ENCODE measurements at regions not wholly inside any gene's neighbourhood (a gene's known extent, or its start where the extent isn't known, plus 50 kb on each side); places are given as distances from the start of the nearest gene placed in this dataset.
"Not testable (repeated sequence)": the region's sequence is repeated elsewhere in the genome, so short reads cannot be mapped to it uniquely, and the experiment has no call there.

DNA sequence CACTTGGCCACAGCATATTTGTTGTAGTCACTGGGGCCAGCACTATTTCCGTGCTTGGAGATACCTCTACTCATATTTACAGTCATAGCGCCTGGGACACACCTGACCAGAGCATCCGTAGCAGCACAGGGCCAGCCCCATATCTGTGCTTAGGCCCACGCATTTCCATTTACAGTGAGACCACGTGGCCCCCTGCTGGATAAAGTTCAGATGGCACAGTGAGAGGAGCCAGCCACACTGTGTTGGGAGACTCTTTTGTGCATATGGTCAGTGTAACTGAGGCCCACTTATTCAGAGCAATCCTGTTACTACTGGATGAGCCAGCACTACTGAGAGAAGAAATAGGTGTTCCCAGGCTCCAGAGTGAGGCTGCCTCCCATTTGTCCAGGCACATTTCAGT lies 455.3 kb downstream of the REEP3 start:
- Histone ChIP-seq H3K9ac (ENCODE audit: low read length) (no peak overlapping the region), H3K27me3 (ENCODE audit: control insufficient read depth, insufficient read depth, low read length) (no peaks in the 10 kb centered on the region), H3K4me1 (ENCODE audit: control insufficient read depth, insufficient read depth, low read length) (peaks cover 3% of the 10 kb centered on the region), H3K9me3 (ENCODE audit: control insufficient read depth, low read length) (no peaks in the 10 kb centered on the region), H3K36me3 (ENCODE audit: control insufficient read depth, insufficient read depth, low read length) (no peaks in the 10 kb centered on the region), H3K4me3 (ENCODE audit: low read length) (no peak overlapping the region)

DNA sequence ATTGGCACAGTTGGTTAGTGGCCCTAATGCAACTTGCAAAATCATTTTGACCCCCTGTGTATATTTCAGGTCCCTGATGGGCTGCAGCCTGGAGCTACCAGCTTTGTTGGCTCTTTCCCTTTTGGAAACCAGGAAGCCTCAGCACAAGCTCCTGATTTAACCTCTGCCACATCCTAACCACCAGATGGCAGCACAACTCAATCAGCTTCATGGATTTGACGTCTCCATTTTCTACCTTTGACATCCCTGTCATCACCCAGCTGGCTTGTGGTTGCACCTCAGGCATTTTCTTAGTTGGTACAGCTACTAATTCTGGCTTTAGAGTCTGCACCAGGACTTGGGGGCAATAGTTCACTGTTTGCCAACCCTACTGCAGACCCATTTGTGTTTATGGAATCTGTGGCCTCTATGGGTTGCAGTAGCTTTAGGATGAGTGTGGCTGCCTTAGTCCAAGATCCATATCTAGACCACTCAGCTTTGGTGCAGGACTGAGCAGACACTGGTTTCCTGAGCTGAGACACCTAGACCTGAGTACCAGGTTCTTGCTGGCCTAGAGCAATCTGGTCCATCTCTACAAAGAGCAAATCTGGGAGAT lies 456.2 kb downstream of the REEP3 start:
- Histone ChIP-seq H3K36me3 (ENCODE audit: control insufficient read depth, insufficient read depth, low read length) (no peaks in the 10 kb centered on the region), H3K4me1 (ENCODE audit: control insufficient read depth, insufficient read depth, low read length) (peaks cover 3% of the 10 kb centered on the region), H3K9me3 (ENCODE audit: control insufficient read depth, low read length) (no peaks in the 10 kb centered on the region), H3K4me3 (ENCODE audit: low read length) (no peak overlapping the region), H3K9ac (ENCODE audit: low read length) (no peak overlapping the region), H3K27me3 (ENCODE audit: control insufficient read depth, insufficient read depth, low read length) (no peaks in the 10 kb centered on the region)

DNA sequence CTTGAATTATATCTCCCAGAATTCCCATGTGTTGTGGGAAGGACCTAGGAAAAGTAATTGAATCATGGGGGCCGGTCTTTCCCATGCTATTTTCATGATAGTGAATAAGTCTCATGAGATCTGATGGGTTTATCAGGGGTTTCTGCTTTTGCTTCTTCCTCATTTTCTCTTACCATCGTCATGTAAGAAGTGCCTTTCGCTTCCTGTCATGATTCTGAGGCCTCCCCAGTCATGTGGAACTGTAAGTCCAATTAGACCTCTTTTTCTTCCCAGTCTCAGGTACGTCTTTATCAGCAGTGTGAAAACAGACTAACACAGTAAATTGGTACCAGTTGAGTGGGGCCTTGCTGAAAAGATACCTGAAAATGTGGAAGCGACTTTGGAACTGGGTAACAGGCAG lies 459.7 kb downstream of the REEP3 start:
- not testable (repeated sequence) for H3K9ac ChIP-seq (ENCODE audit: low read length); H3K27me3 ChIP-seq (ENCODE audit: control insufficient read depth, insufficient read depth, low read length); H3K36me3 ChIP-seq (ENCODE audit: control insufficient read depth, insufficient read depth, low read length); H3K9me3 ChIP-seq (ENCODE audit: control insufficient read depth, low read length); H3K4me1 ChIP-seq (ENCODE audit: control insufficient read depth, insufficient read depth, low read length); H3K4me3 ChIP-seq (ENCODE audit: low read length)

DNA sequence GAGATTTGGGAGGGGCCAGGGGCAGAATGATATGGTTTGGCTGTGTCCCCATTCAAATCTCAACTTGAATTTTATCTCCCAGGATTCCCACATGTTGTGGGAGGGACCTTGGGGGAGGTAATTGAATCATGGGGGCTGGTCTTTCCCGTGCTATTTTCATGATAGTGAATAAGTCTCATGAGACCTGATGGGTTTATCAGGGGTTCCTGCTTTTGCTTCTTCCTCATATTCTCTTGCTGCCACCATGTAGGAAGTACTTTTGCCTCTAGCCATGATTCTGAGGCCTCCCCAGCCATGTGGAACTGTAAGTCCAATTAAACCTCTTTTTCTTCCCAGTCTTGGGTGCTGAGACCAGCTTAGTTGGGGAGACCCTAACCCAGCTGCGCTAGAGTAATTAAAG lies 462.9 kb downstream of the REEP3 start:
- H3K9ac ChIP-seq (ENCODE audit: low read length); H3K4me3 ChIP-seq (ENCODE audit: low read length); H3K27me3 ChIP-seq (ENCODE audit: control insufficient read depth, insufficient read depth, low read length); H3K9me3 ChIP-seq (ENCODE audit: control insufficient read depth, low read length); H3K36me3 ChIP-seq (ENCODE audit: control insufficient read depth, insufficient read depth, low read length); H3K4me1 ChIP-seq (ENCODE audit: control insufficient read depth, insufficient read depth, low read length): not testable (repeated sequence)

DNA sequence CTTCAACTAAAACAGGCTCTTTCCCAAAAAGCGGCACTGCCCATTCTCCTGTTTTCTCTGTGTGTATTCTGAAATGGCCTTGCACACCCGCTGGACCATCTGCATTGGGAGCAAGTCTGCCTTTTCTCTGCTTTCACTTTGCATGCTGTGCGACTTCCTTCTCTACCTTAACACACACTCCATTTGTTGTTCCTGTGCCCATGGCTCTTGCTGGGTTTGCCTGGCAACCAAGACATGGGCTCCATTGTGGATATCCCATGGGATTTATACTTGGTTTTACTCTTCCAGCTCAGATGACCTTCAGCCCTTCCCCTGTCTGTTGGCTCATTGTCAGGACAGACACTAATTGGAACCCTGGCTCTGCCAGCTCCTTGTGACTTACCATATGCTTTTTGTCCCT lies 465.3 kb downstream of the REEP3 start:
- Histone ChIP-seq H3K27me3 (ENCODE audit: control insufficient read depth, insufficient read depth, low read length) (no peaks in the 10 kb centered on the region), H3K4me3 (ENCODE audit: low read length) (no peak overlapping the region), H3K9me3 (ENCODE audit: control insufficient read depth, low read length) (no peaks in the 10 kb centered on the region), H3K36me3 (ENCODE audit: control insufficient read depth, insufficient read depth, low read length) (no peaks in the 10 kb centered on the region), H3K9ac (ENCODE audit: low read length) (no peak overlapping the region), H3K4me1 (ENCODE audit: control insufficient read depth, insufficient read depth, low read length) (no peaks in the 10 kb centered on the region)

DNA sequence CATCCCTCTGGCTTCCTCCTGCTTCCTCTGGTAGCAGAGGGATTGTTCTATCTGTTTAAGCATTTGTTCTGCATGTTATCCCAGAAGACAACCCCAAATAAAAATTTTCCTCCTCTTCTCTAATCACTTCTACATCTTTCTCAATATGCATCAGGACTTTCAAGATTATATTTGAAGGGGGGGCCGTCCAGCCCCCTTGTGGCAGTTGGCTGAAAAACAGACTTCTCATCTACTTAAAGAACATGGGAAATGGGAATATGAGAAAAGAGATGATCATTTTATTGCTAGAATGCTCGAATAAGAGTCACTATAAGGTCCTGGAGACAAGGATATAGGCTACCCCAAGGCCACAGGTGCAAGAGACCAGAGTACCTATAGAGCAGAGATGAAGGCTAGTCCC lies 466.0 kb downstream of the REEP3 start:
- Histone ChIP-seq H3K9me3 (ENCODE audit: control insufficient read depth, low read length) (no peaks in the 10 kb centered on the region), H3K4me1 (ENCODE audit: control insufficient read depth, insufficient read depth, low read length) (no peaks in the 10 kb centered on the region), H3K9ac (ENCODE audit: low read length) (no peak overlapping the region), H3K27me3 (ENCODE audit: control insufficient read depth, insufficient read depth, low read length) (no peaks in the 10 kb centered on the region), H3K36me3 (ENCODE audit: control insufficient read depth, insufficient read depth, low read length) (no peaks in the 10 kb centered on the region), H3K4me3 (ENCODE audit: low read length) (no peak overlapping the region)

DNA sequence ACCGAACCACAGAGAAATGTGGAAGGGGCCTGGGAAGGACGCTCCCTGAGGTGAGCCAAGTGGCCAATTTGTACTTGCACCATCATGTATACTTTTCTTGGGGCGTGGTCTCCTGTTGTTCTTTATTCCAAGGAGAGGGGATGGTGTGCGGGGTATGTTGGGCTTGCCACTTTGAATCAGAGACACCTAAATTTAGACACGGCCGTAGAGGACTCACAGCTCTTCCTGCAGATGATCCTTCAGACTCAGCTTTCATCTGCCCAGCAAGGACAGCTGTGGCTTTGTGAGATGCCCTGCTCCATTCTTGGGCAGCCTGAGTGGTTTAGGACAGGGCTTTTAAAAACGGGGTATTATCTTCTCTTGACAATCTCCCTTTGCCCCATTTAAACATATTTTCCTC lies 473.2 kb downstream of the REEP3 start:
- no peak overlapping the region for H3K4me3 ChIP-seq (ENCODE audit: low read length)
- no peaks in the 10 kb centered on the region for H3K27me3 ChIP-seq (ENCODE audit: control insufficient read depth, insufficient read depth, low read length)
- H3K9me3 ChIP-seq (ENCODE audit: control insufficient read depth, low read length) = no peaks in the 10 kb centered on the region
- H3K9ac ChIP-seq (ENCODE audit: low read length) = no peak overlapping the region
- no peaks in the 10 kb centered on the region for H3K4me1 ChIP-seq (ENCODE audit: control insufficient read depth, insufficient read depth, low read length)
- H3K36me3 ChIP-seq (ENCODE audit: control insufficient read depth, insufficient read depth, low read length) = no peaks in the 10 kb centered on the region

DNA sequence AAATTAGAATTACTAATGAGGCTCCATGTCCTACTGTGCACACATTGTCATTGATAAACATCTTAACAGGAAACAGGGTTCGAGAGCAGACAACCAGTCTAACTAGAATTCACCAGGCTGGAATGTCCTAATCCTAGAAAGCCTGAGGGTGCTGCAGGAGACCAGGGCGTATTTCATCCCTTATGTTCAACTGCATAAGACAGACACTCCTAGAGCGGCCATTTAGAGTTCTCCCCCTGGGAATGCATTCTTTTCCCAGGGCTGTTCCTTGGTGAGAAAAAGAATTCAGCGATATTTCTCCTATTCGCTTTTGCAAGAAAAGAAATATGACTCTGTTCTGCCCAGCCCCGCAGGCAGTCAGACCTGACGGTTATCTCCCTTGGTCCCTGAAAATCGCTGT lies 486.0 kb downstream of the REEP3 start:
- Histone ChIP-seq H3K4me3 (ENCODE audit: low read length) (no peak overlapping the region), H3K27me3 (ENCODE audit: control insufficient read depth, insufficient read depth, low read length) (no peaks in the 10 kb centered on the region), H3K4me1 (ENCODE audit: control insufficient read depth, insufficient read depth, low read length) (no peaks in the 10 kb centered on the region), H3K9me3 (ENCODE audit: control insufficient read depth, low read length) (no peaks in the 10 kb centered on the region), H3K9ac (ENCODE audit: low read length) (no peak overlapping the region), H3K36me3 (ENCODE audit: control insufficient read depth, insufficient read depth, low read length) (no peaks in the 10 kb centered on the region)

DNA sequence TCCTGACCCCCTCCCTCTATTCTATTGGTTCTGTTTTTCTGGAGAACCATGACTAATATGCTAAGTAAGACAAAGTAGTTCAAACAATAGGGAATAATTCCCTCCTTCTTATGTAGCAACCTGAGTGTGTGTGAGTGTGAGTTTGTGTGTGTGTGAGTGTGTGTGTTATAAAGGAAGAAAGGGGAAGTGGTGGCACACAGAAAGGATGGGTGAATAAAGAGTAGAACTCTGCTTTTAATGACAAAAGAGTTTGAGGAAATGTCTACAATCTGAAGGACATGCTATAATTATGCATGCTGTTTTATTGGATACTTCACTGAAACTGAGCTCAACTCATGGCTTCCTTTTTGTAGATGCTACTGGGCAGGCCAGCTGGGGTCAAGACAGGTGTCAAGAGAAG lies 489.5 kb downstream of the REEP3 start:
- Histone ChIP-seq H3K9ac (ENCODE audit: low read length) (no peak overlapping the region), H3K27me3 (ENCODE audit: control insufficient read depth, insufficient read depth, low read length) (no peaks in the 10 kb centered on the region), H3K4me1 (ENCODE audit: control insufficient read depth, insufficient read depth, low read length) (no peaks in the 10 kb centered on the region), H3K9me3 (ENCODE audit: control insufficient read depth, low read length) (no peaks in the 10 kb centered on the region), H3K36me3 (ENCODE audit: control insufficient read depth, insufficient read depth, low read length) (no peaks in the 10 kb centered on the region), H3K4me3 (ENCODE audit: low read length) (no peak overlapping the region)

DNA sequence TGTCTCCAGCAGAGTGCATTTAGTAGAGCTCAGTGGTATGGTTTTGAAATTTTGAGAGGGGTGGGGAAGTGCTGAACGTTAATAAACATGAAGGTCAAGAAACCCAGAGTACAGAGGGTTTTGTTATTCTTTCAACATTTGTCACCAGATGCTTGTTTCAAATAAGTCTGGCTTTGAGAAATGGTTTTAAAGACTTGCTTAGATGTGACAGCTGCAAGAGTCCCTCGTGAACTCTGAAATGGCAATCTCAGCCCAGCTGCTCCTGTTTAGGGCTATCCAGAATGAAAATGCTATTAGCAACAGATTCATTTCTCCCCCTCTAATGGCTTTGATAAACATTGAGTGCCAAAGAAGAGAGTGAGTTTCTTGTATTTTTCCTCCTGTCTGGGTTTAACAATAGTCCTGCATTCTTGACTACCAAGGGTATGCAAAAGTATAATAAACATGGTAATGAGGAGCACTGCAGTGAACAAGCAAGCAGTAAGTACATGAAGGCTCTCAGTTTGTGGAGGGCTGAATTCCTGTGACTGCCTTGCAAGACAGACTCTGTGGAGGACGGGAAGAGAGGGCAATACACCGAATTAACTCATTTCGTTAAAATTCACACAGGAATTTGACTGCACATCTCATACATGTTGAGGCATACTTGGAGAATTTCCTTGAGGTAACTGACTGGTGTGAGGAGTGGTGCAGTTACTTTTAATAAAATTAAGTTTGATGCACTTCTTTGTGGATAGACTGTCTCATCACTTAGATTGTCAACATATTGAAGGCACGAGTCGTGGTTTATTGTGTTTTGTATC lies 490.9 kb downstream of the REEP3 start:
- Histone ChIP-seq H3K4me3 (ENCODE audit: low read length) (no peak overlapping the region), H3K27me3 (ENCODE audit: control insufficient read depth, insufficient read depth, low read length) (no peaks in the 10 kb centered on the region), H3K9me3 (ENCODE audit: control insufficient read depth, low read length) (no peaks in the 10 kb centered on the region), H3K36me3 (ENCODE audit: control insufficient read depth, insufficient read depth, low read length) (no peaks in the 10 kb centered on the region), H3K9ac (ENCODE audit: low read length) (no peak overlapping the region), H3K4me1 (ENCODE audit: control insufficient read depth, insufficient read depth, low read length) (no peaks in the 10 kb centered on the region)

DNA sequence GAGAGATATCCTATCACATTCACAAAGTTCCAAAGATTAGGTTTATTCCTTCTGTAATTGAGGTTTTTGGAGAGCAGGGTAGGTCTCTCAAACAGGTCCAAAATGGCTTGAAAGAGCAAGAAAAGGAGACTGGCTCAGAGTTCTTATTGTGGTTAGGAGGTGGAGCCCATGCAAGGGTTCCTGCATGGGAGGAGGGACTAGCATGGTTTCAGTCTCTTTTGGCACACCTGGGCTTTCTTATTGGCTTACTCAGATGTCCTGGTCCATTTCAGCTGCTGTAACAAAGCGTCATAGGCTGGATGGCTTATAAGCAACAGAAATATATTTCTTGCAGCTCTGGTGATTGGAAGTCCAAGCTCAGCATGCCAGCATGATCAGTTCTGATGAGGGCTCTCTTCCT lies 493.1 kb downstream of the REEP3 start:
- Histone ChIP-seq H3K9ac (ENCODE audit: low read length) (no peak overlapping the region), H3K36me3 (ENCODE audit: control insufficient read depth, insufficient read depth, low read length) (no peaks in the 10 kb centered on the region), H3K9me3 (ENCODE audit: control insufficient read depth, low read length) (no peaks in the 10 kb centered on the region), H3K4me3 (ENCODE audit: low read length) (no peak overlapping the region), H3K4me1 (ENCODE audit: control insufficient read depth, insufficient read depth, low read length) (no peaks in the 10 kb centered on the region), H3K27me3 (ENCODE audit: control insufficient read depth, insufficient read depth, low read length) (no peaks in the 10 kb centered on the region)

DNA sequence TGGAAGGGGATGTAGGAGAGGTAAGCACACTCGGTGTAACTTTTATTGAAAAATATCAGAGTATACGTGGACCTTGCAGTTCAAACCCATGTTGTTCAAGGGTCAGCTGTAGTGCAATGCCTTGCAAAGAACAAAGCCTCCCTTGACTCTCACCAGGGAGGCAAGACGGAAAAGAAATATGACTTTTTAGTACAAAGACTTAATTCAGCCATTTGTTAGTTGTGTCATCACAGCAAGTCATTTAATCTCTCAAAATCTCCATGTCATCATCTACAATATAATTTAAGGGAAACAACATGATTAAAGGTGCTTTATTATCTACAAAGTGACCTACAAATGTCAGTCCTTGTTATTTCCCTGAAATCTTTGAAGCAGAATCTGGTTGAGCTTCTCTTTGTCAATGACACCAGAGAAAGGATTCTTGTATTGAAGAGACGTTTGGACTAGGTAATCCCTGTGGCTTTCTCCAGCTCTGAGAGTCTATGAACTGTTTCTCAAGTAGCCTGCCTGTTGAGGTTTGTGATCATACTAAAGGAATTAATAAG lies 502.8 kb downstream of the REEP3 start:
- Histone ChIP-seq H3K27me3 (ENCODE audit: control insufficient read depth, insufficient read depth, low read length) (no peaks in the 10 kb centered on the region), H3K4me3 (ENCODE audit: low read length) (no peak overlapping the region), H3K9me3 (ENCODE audit: control insufficient read depth, low read length) (no peaks in the 10 kb centered on the region), H3K36me3 (ENCODE audit: control insufficient read depth, insufficient read depth, low read length) (no peaks in the 10 kb centered on the region), H3K4me1 (ENCODE audit: control insufficient read depth, insufficient read depth, low read length) (no peaks in the 10 kb centered on the region), H3K9ac (ENCODE audit: low read length) (no peak overlapping the region)

All from mucosa of stomach (tissue), 1 donor.